ENCODE measurements at regions not wholly inside any gene's neighbourhood (a gene's known extent, or its start where the extent isn't known, plus 50 kb on each side); places are given as distances from the start of the nearest gene placed in this dataset.
"Not testable (repeated sequence)": the region's sequence is repeated elsewhere in the genome, so short reads cannot be mapped to it uniquely, and the experiment has no call there.

DNA sequence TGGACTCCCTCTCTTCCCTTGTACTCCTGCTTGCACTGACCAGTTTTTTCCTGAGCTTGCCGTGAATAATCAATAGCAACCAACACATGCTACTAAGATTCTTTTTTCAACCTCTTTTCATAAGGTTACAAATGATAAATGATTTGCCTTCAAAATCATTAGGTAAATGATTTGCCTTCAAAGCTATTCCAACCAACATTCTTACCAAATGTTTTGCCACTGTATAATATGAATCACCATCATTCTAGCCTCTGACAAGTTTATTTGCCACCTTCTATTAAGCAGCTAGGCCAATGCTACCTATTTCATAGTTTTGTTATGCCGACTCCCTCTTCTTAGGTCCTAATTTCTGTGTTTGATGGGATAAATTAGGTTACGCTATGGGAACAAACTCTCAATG lies 385.1 kb downstream of the DTWD2 start:
- Histone ChIP-seq H3K4me3 (ENCODE audit: low read depth, low read length) (no peak overlapping the region), H3K36me3 (ENCODE audit: control insufficient read depth, insufficient read depth, low read length) (no peaks in the 10 kb centered on the region), H3K9me3 (ENCODE audit: control insufficient read depth, insufficient read depth, low read depth, low read length) (no peaks in the 10 kb centered on the region), H3K27me3 (ENCODE audit: control insufficient read depth, insufficient read depth, low read length) (no peaks in the 10 kb centered on the region), H3K9ac (ENCODE audit: low read length) (no peak overlapping the region), H3K4me1 (ENCODE audit: control insufficient read depth, insufficient read depth, low read length) (no peaks in the 10 kb centered on the region), H3K27ac (ENCODE audit: low read depth, low read length) (no peak overlapping the region)

DNA sequence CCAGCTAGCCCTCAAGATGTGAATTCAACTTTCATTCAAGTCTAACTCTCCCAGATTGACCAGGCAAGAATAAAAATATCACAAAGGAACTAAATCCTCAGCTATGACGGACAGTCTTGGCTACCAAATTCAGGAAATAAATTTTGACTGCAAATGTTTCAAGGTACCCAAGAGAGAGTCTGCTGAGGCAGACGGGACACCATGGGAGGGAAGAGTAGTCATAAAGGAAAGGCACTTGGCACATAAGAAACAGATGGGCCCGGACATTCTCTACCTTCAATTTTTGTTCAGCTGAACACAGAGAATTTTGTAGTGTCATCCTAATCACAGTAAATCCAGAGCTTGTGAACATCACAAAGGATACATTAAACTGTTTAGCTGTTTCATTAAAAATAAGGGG lies 390.0 kb downstream of the DTWD2 start:
- H3K9ac ChIP-seq (ENCODE audit: low read length), result no peak overlapping the region
- no peak overlapping the region for H3K4me3 ChIP-seq (ENCODE audit: low read depth, low read length)
- H3K36me3 ChIP-seq (ENCODE audit: control insufficient read depth, insufficient read depth, low read length), result no peaks in the 10 kb centered on the region
- no peak overlapping the region for H3K27ac ChIP-seq (ENCODE audit: low read depth, low read length)
- H3K4me1 ChIP-seq (ENCODE audit: control insufficient read depth, insufficient read depth, low read length), result no peaks in the 10 kb centered on the region
- H3K9me3 ChIP-seq (ENCODE audit: control insufficient read depth, insufficient read depth, low read depth, low read length), result no peaks in the 10 kb centered on the region
- no peaks in the 10 kb centered on the region for H3K27me3 ChIP-seq (ENCODE audit: control insufficient read depth, insufficient read depth, low read length)

DNA sequence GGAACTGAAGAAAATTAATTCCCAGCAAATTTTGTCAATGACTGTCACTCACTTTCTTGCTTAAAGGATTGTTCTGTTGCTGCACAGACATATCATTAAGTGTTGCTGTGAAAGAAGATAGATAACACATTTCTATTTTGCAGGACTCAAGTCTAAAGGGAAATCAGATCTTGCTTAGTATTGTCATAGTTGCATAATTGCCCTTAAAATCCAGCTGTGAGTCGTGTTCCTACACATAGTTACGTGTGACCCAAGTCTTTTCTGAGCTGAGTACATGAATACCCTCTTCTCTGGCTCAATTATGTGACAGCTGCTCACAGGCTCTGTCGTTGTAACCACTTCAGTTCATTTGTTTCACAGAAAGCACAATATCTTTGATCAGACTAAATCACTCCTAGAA lies 390.8 kb downstream of the DTWD2 start:
- Histone ChIP-seq H3K9ac (ENCODE audit: low read length) (no peak overlapping the region), H3K36me3 (ENCODE audit: control insufficient read depth, insufficient read depth, low read length) (no peaks in the 10 kb centered on the region), H3K4me3 (ENCODE audit: low read depth, low read length) (no peak overlapping the region), H3K9me3 (ENCODE audit: control insufficient read depth, insufficient read depth, low read depth, low read length) (no peaks in the 10 kb centered on the region), H3K27ac (ENCODE audit: low read depth, low read length) (no peak overlapping the region), H3K4me1 (ENCODE audit: control insufficient read depth, insufficient read depth, low read length) (no peaks in the 10 kb centered on the region), H3K27me3 (ENCODE audit: control insufficient read depth, insufficient read depth, low read length) (no peaks in the 10 kb centered on the region)

DNA sequence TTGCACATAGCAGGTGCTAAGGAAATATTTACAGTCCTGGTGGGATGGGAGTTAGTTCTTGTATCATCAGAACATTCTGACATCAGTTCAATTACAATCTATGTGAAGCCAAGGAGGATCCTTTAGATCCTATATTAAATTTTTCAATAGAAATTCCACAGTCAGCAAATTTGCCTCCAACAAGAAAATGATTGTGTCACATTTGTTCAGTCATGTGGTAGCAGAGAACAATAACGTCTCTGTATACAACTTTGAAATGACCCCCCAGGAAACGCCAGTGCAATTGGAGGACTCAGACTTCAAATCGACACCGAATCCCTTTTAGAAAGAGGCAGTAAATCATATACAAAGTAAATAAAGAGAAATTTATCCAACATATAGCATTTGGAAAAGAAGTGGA lies 392.1 kb downstream of the DTWD2 start:
- no peaks in the 10 kb centered on the region for H3K36me3 ChIP-seq (ENCODE audit: control insufficient read depth, insufficient read depth, low read length)
- no peaks in the 10 kb centered on the region for H3K9me3 ChIP-seq (ENCODE audit: control insufficient read depth, insufficient read depth, low read depth, low read length)
- no peaks in the 10 kb centered on the region for H3K27me3 ChIP-seq (ENCODE audit: control insufficient read depth, insufficient read depth, low read length)
- H3K4me1 ChIP-seq (ENCODE audit: control insufficient read depth, insufficient read depth, low read length), result no peaks in the 10 kb centered on the region
- H3K4me3 ChIP-seq (ENCODE audit: low read depth, low read length), result no peak overlapping the region
- H3K9ac ChIP-seq (ENCODE audit: low read length), result no peak overlapping the region
- no peak overlapping the region for H3K27ac ChIP-seq (ENCODE audit: low read depth, low read length)

DNA sequence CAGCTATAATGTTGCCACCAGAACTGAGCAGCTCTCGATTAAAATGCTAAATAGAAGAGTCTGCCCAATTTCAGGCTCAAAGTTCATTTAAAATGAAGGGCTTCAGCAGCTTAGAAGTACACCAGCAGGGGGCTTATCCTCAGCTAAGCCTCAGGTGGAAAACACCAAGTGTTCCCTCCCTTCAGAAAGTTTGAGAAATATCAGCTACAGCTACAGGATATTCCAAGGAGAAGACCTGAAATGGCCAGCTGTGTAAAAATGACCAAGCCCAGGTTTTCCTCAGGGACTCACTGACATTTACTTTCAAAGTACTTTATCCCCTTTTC lies 395.4 kb downstream of the DTWD2 start:
- H3K36me3 ChIP-seq (ENCODE audit: control insufficient read depth, insufficient read depth, low read length), result no peaks in the 10 kb centered on the region
- no peak overlapping the region for H3K4me3 ChIP-seq (ENCODE audit: low read depth, low read length)
- H3K9me3 ChIP-seq (ENCODE audit: control insufficient read depth, insufficient read depth, low read depth, low read length), result no peaks in the 10 kb centered on the region
- H3K9ac ChIP-seq (ENCODE audit: low read length), result no peak overlapping the region
- no peaks in the 10 kb centered on the region for H3K27me3 ChIP-seq (ENCODE audit: control insufficient read depth, insufficient read depth, low read length)
- no peak overlapping the region for H3K27ac ChIP-seq (ENCODE audit: low read depth, low read length)
- H3K4me1 ChIP-seq (ENCODE audit: control insufficient read depth, insufficient read depth, low read length), result no peaks in the 10 kb centered on the region

DNA sequence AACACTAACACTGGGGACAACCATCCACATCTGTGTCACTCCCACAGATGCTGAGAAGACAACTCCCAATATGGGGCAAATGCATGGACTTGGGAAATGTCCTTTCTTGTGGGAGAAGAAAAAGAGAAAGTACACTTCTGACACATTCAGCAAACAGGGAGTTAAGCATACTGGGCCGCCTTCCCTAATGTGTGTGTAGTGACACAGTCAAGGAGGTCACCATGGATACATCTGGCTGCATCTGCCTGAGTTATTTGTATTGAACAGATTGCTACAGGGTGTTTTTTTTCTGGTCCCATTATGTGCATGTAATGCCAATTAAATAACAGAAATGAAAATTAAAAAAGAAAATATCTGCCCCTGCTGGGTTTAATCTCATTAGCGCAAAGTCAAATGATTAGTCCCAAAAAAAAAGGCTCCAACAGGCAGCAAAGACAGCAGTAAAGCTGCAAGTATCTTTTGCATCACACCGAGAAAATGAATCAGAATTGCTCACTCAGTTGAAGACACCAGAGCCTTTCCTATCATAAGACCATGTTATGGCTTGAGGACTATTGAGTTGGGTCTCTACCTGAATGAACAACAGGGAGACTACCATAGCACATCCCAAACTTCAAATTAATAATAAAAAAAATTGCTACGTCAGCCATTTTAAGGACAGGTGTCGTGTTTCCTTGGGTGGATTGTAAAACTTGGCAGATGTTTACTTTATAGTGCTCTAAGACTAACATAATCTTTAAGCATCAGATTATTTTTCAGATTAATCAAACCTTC lies 395.9 kb downstream of the DTWD2 start:
- no peaks in the 10 kb centered on the region for H3K27me3 ChIP-seq (ENCODE audit: control insufficient read depth, insufficient read depth, low read length)

DNA sequence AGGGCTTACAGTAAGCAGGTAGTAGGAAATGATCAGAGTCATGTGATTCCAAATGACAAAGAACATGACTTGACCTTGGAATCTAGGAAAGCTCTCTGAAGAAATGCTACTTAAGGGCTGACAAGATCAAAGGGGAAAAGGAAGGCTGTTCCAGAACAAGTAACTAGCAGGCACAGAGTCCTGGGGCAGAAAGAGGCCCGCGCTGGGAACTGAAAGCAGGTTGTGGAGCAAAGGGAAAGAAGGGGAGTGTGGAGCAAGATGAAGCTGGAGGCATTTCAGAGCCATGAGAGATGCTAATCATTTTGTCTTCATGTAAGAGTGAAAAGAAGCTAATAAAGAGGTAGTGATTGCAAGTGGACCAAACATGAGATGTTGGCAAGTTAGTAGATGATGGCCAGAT lies 397.5 kb downstream of the DTWD2 start:
- Histone ChIP-seq H3K27ac (ENCODE audit: low read depth, low read length) (no peak overlapping the region), H3K9me3 (ENCODE audit: control insufficient read depth, insufficient read depth, low read depth, low read length) (no peaks in the 10 kb centered on the region), H3K36me3 (ENCODE audit: control insufficient read depth, insufficient read depth, low read length) (no peaks in the 10 kb centered on the region), H3K27me3 (ENCODE audit: control insufficient read depth, insufficient read depth, low read length) (no peaks in the 10 kb centered on the region), H3K9ac (ENCODE audit: low read length) (no peak overlapping the region), H3K4me3 (ENCODE audit: low read depth, low read length) (no peak overlapping the region), H3K4me1 (ENCODE audit: control insufficient read depth, insufficient read depth, low read length) (no peaks in the 10 kb centered on the region)

More for the DNA sequence above, 395.9 kb downstream of the DTWD2 start:
- no peaks in the 10 kb centered on the region for H3K9me3 ChIP-seq (ENCODE audit: control insufficient read depth, insufficient read depth, low read depth, low read length)
- H3K36me3 ChIP-seq (ENCODE audit: control insufficient read depth, insufficient read depth, low read length), result no peaks in the 10 kb centered on the region
- H3K27ac ChIP-seq (ENCODE audit: low read depth, low read length), result no peak overlapping the region
- H3K4me1 ChIP-seq (ENCODE audit: control insufficient read depth, insufficient read depth, low read length), result no peaks in the 10 kb centered on the region
- no peak overlapping the region for H3K4me3 ChIP-seq (ENCODE audit: low read depth, low read length)
- no peak overlapping the region for H3K9ac ChIP-seq (ENCODE audit: low read length)

DNA sequence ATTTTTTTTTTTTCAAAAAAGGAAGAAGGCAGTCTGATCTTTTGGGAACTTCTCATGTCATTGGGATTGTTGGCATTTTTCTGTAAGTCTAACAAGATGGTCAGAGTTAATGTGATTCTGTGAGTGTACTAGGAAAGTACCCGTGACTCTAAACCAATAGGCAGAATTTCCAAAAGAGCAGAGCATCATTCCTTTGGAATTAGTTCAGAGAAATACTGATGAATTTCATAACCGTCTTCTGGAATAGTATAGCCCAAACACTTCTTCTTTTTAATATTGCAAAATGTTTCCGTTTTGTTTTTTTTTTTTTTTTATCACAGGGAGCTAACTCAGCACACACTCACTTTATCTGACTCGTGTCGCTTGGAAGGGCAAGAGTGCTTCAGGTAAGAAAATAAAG lies 407.4 kb downstream of the DTWD2 start:
- no peaks in the 10 kb centered on the region for H3K4me1 ChIP-seq (ENCODE audit: control insufficient read depth, insufficient read depth, low read length)
- H3K4me3 ChIP-seq (ENCODE audit: low read depth, low read length), result no peak overlapping the region
- no peaks in the 10 kb centered on the region for H3K9me3 ChIP-seq (ENCODE audit: control insufficient read depth, insufficient read depth, low read depth, low read length)
- no peaks in the 10 kb centered on the region for H3K36me3 ChIP-seq (ENCODE audit: control insufficient read depth, insufficient read depth, low read length)
- no peak overlapping the region for H3K27ac ChIP-seq (ENCODE audit: low read depth, low read length)
- H3K27me3 ChIP-seq (ENCODE audit: control insufficient read depth, insufficient read depth, low read length), result no peaks in the 10 kb centered on the region
- no peak overlapping the region for H3K9ac ChIP-seq (ENCODE audit: low read length)

DNA sequence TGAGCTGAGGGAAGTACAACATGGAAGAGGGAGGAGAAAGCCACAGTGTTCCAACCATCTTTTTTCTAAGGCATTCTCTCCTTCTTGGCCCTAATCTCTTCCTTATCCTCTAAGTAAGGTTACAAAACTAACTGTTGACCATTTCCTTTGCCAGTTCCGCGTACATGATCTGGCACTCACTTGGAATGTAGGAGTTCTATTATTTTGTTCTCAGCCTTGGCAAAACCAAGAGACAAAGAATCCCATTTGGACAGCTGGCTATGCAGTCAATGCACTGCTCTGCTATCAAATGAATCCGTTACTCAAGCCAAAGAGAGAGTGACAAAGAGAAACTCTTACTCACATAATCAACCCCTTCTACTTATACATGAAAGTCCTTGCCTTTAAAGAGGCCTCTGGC lies 410.3 kb downstream of the DTWD2 start:
- H3K9me3 ChIP-seq (ENCODE audit: control insufficient read depth, insufficient read depth, low read depth, low read length), result no peaks in the 10 kb centered on the region
- no peak overlapping the region for H3K9ac ChIP-seq (ENCODE audit: low read length)
- no peaks in the 10 kb centered on the region for H3K27me3 ChIP-seq (ENCODE audit: control insufficient read depth, insufficient read depth, low read length)
- no peak overlapping the region for H3K27ac ChIP-seq (ENCODE audit: low read depth, low read length)
- no peak overlapping the region for H3K4me3 ChIP-seq (ENCODE audit: low read depth, low read length)
- no peaks in the 10 kb centered on the region for H3K36me3 ChIP-seq (ENCODE audit: control insufficient read depth, insufficient read depth, low read length)
- H3K4me1 ChIP-seq (ENCODE audit: control insufficient read depth, insufficient read depth, low read length), result no peaks in the 10 kb centered on the region

DNA sequence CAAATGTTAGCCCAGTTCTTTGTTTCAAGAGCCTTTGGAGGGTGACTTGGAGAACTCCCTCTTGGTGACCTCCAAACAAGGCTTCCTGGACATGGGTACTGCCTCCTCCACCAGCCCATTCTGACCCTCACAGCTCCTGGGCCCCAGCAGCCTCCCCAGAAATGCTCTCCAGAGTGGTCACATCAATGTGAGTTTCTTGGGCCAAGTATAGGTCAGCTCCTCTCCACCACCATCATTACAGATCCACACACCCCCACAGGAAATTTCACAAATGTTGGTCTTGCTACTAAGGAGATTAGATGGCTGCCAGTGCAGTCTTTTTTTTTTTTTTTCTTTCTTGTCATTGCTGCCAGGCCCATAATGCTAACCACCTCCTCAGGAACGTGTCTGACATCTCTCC lies 410.7 kb downstream of the DTWD2 start:
- H3K27me3 ChIP-seq (ENCODE audit: control insufficient read depth, insufficient read depth, low read length), result no peaks in the 10 kb centered on the region
- H3K27ac ChIP-seq (ENCODE audit: low read depth, low read length), result no peak overlapping the region
- no peaks in the 10 kb centered on the region for H3K9me3 ChIP-seq (ENCODE audit: control insufficient read depth, insufficient read depth, low read depth, low read length)
- no peak overlapping the region for H3K4me3 ChIP-seq (ENCODE audit: low read depth, low read length)
- H3K9ac ChIP-seq (ENCODE audit: low read length), result no peak overlapping the region
- no peaks in the 10 kb centered on the region for H3K36me3 ChIP-seq (ENCODE audit: control insufficient read depth, insufficient read depth, low read length)
- no peaks in the 10 kb centered on the region for H3K4me1 ChIP-seq (ENCODE audit: control insufficient read depth, insufficient read depth, low read length)

DNA sequence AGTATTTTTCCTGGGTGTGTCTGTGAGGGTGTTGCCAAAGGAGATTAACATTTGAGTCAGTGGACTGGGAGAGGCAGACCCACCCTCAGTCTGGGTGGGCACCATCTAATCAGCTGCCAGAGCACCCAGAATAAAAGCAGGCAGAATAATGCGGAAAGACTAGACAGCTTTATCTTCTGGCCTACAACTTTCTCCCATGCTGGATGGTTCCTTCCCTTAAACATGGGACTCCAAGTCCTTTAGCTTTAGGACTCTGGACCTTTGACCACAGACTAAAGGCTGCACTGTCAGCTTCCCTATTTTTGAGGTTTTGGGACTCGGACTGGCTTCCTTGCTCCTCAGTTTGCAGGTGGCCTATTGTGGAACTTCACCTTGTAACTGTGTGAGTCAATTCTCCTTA lies 418.1 kb downstream of the DTWD2 start:
- H3K9ac ChIP-seq (ENCODE audit: low read length); H3K27ac ChIP-seq (ENCODE audit: low read depth, low read length): not testable (repeated sequence)

DNA sequence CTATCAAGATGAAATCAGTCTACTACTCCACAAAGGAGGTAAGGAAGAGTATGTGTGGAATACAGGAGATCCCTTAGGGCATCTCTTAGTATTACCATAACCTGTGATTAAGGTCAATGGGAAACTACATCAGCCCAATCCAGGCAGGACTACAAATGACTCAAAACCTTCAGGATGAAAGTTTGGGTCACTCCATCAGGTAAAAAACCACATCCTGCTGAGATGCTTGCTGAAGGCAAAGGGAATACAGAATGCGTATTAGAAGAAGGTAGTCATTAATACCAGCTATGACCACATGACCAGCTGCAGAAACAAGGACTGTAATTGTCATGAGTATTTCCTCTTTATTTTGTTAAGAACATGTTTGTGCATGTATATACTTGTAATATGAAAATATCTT lies 418.8 kb downstream of the DTWD2 start:
- not testable (repeated sequence) for H3K4me3 ChIP-seq (ENCODE audit: low read depth, low read length); H3K9ac ChIP-seq (ENCODE audit: low read length); H3K4me1 ChIP-seq (ENCODE audit: control insufficient read depth, insufficient read depth, low read length); H3K27me3 ChIP-seq (ENCODE audit: control insufficient read depth, insufficient read depth, low read length); H3K9me3 ChIP-seq (ENCODE audit: control insufficient read depth, insufficient read depth, low read depth, low read length); H3K27ac ChIP-seq (ENCODE audit: low read depth, low read length); H3K36me3 ChIP-seq (ENCODE audit: control insufficient read depth, insufficient read depth, low read length)

More for the DNA sequence above, 418.1 kb downstream of the DTWD2 start:
- H3K4me3 ChIP-seq (ENCODE audit: low read depth, low read length); H3K27me3 ChIP-seq (ENCODE audit: control insufficient read depth, insufficient read depth, low read length); H3K4me1 ChIP-seq (ENCODE audit: control insufficient read depth, insufficient read depth, low read length); H3K36me3 ChIP-seq (ENCODE audit: control insufficient read depth, insufficient read depth, low read length); H3K9me3 ChIP-seq (ENCODE audit: control insufficient read depth, insufficient read depth, low read depth, low read length): not testable (repeated sequence)
